HCT116 (cell line): ENCODE measurements at regions not wholly inside any gene's neighbourhood (a gene's known extent, or its start where the extent isn't known, plus 50 kb on each side); places are given as distances from the start of the nearest gene placed in this dataset.

Experiments
- ATAC-seq: fragments of 200-7000 bp; cut with Tn5 transposase; 2 replicates; pipeline ENCODE4 v1.9.1; 2020; ENCODE audit warnings: mild to moderate bottlenecking, moderate library complexity
- BruUV-seq: library from RNA; stranded (reverse); fragments of 400-500 nt; replicated peaks from 2 replicates; lab custom pipeline; 2021; lab: Mats Ljungman, UMichigan
- CTCF ChIA-PET: fragments of 300-600 bp; sonication (Branson Sonifier 250); formaldehyde crosslinking; loops from one replicate; lab custom pipeline; 2021; ENCODE audit warnings: antibody characterized with exemption; lab: Charles Lee
- POLR2A ChIA-PET: fragments of 300-600, 350-600 bp; sonication (Branson Sonifier 250); formaldehyde crosslinking; loops from one replicate; lab custom pipeline; 2021; ENCODE audit warnings: antibody characterized with exemption; lab: Charles Lee
- RAD21 ChIA-PET, 2 experiments: fragments of 300-600 bp; sonication (Branson Sonifier 250); formaldehyde crosslinking; loops; one replicate each; lab custom pipeline; 2023; ENCODE audit warnings: low total read pairs in 2 of 2; ENCODE audit not compliant: uncharacterized antibody in 2 of 2, unreplicated experiment in 2 of 2, low non-redundant PET in 1 of 2; lab: Charles Lee
- DNase-seq: peaks from one replicate; pipeline ENCODE4 v3.0.0-alpha.2; 2010; ENCODE audit warnings: low read depth, low spot score
- H2AFZ ChIP-seq: fragments of 200-600 bp; shearing (Covaris generic), sonication (generic); 2 replicates; pipeline ENCODE4 v1.6.1; 2017; ENCODE audit warnings: low read depth, mixed run types, mixed read lengths, antibody characterized with exemption, low read length; ENCODE audit not compliant: poor library complexity, severe bottlenecking
- H3K27ac ChIP-seq: 2 replicates; pipeline ENCODE4 v1.5.1; 2012; ENCODE audit warnings: low read depth, low read length
- H3K27me3 ChIP-seq: fragments of 200-600 bp; sonication (generic); 2 replicates; pipeline ENCODE4 v1.6.1; 2016; ENCODE audit warnings: mixed run types, low read length, mixed read lengths; ENCODE audit not compliant: insufficient read depth
- H3K36me3 ChIP-seq, 2 experiments: fragments of 200-500 bp in 1 of 2; fragments of 200-600 bp in 1 of 2; sonication (Bioruptor generic) in 1 of 2; sonication (generic) in 1 of 2; 2 replicates each; pipeline versions ENCODE4 v1.5.1 to v1.6.1; 2014 to 2016; ENCODE audit warnings: low read length in 2 of 2, inconsistent platforms in 1 of 2, mixed read lengths in 1 of 2, mixed run types in 1 of 2; ENCODE audit not compliant: insufficient read depth in 2 of 2, control insufficient read depth in 1 of 2
- H3K4me1 ChIP-seq, 2 experiments: fragments of 200-600 bp in 1 of 2; sonication (generic) in 1 of 2; 2 replicates each; pipeline versions ENCODE4 v1.5.1 to v1.6.1; 2012 to 2017; ENCODE audit warnings: low read length in 2 of 2, inconsistent platforms in 1 of 2, mild to moderate bottlenecking in 1 of 2, mixed read lengths in 1 of 2, mixed run types in 1 of 2, moderate library complexity in 1 of 2; ENCODE audit not compliant: insufficient read depth in 2 of 2, control insufficient read depth in 1 of 2
- H3K4me2 ChIP-seq: fragments of 200-600 bp; sonication (generic); 2 replicates; pipeline ENCODE4 v1.6.1; 2017; ENCODE audit warnings: mixed run types, low read length, mixed read lengths
- H3K4me3 ChIP-seq, 2 experiments: fragments of 200-600 bp in 1 of 2; sonication (generic) in 1 of 2; replicated peaks in 1 of 2; 2 replicates each; pipeline ENCODE4 v1.5.1; 2011 to 2016; ENCODE audit warnings: low read length in 2 of 2, control low read depth in 1 of 2, low read depth in 1 of 2, mild to moderate bottlenecking in 1 of 2, mixed read lengths in 1 of 2, mixed run types in 1 of 2
- H3K79me2 ChIP-seq: fragments of 200-600 bp; sonication (generic); 2 replicates; pipeline ENCODE4 v1.6.1; 2017; ENCODE audit warnings: mild to moderate bottlenecking, mixed run types, low read length, moderate library complexity, mixed read lengths; ENCODE audit not compliant: insufficient read depth
- H3K9ac ChIP-seq: fragments of 200-600 bp; sonication (generic); 2 replicates; pipeline ENCODE4 v1.6.1; 2016; ENCODE audit warnings: low read length, mixed read lengths
- H3K9me2 ChIP-seq: fragments of 200-600 bp; sonication (generic), shearing (Covaris generic); 2 replicates; pipeline ENCODE4 v1.6.1; 2017; ENCODE audit warnings: mixed run types, mild to moderate bottlenecking, moderate library complexity; ENCODE audit not compliant: insufficient read depth
- H3K9me3 ChIP-seq, 2 experiments: fragments of 200-500 bp in 1 of 2; fragments of 200-600 bp in 1 of 2; sonication (Bioruptor generic) in 1 of 2; sonication (generic) in 1 of 2; 2 replicates each; pipeline ENCODE4 v1.6.1; 2014 to 2017; ENCODE audit warnings: low read length in 2 of 2, mixed read lengths in 2 of 2, inconsistent platforms in 1 of 2, low read depth in 1 of 2, mild to moderate bottlenecking in 1 of 2, mixed run types in 1 of 2, moderate library complexity in 1 of 2; ENCODE audit not compliant: control insufficient read depth in 1 of 2, insufficient read depth in 1 of 2
- H4K20me1 ChIP-seq: fragments of 200-600 bp; sonication (generic), shearing (Covaris generic); 2 replicates; pipeline ENCODE4 v1.6.1; 2017; ENCODE audit warnings: mixed run types, mild to moderate bottlenecking, moderate library complexity; ENCODE audit not compliant: insufficient read depth
- CEBPB ChIP-seq: IDR thresholded peaks from 2 replicates; pipeline ENCODE4 v1.6.1; 2012; ENCODE audit warnings: low read depth
- CTCF ChIP-seq, 3 experiments: fragments of 200-600 bp in 1 of 3; sonication (generic) in 1 of 3; IDR thresholded peaks in 2 of 3; conservative IDR thresholded peaks in 1 of 3; 2 replicates each; pipeline ENCODE4 v1.5.1; 2012 to 2017; ENCODE audit warnings: low read depth in 2 of 3, low read length in 2 of 3, antibody characterized with exemption in 1 of 3, borderline replicate concordance in 1 of 3, control low read depth in 1 of 3, mild to moderate bottlenecking in 1 of 3, mixed read lengths in 1 of 3, mixed run types in 1 of 3, moderate library complexity in 1 of 3; ENCODE audit not compliant: insufficient read depth in 1 of 3
- EGR1 ChIP-seq: IDR thresholded peaks from 2 replicates; pipeline ENCODE4 v1.6.1; 2012; ENCODE audit warnings: low read depth
- EZH2 ChIP-seq: fragments of 200-600 bp; sonication (generic); IDR thresholded peaks from 2 replicates; pipeline ENCODE4 v1.6.1; 2017; ENCODE audit warnings: antibody characterized with exemption, mixed run types
- FOSL1 ChIP-seq: IDR thresholded peaks from 2 replicates; pipeline ENCODE4 v1.6.1; 2012; ENCODE audit warnings: low read depth
- JUND ChIP-seq: IDR thresholded peaks from 2 replicates; pipeline ENCODE4 v1.6.1; 2012
- MAX ChIP-seq: IDR thresholded peaks from 2 replicates; pipeline ENCODE4 v1.6.1; 2012
- POLR2A ChIP-seq: IDR thresholded peaks from 2 replicates; pipeline ENCODE4 v1.7.0; 2011; ENCODE audit warnings: borderline replicate concordance; ENCODE audit not compliant: insufficient read depth, insufficient read length; ENCODE audit errors: extremely low read depth
- REST ChIP-seq: IDR thresholded peaks from 2 replicates; pipeline ENCODE4 v1.6.1; 2012; ENCODE audit warnings: low read depth
- SP1 ChIP-seq: IDR thresholded peaks from 2 replicates; pipeline ENCODE4 v1.6.1; 2012; ENCODE audit warnings: low read depth
- ZBTB33 ChIP-seq: IDR thresholded peaks from 2 replicates; pipeline ENCODE4 v1.6.1; 2011; ENCODE audit warnings: mild to moderate bottlenecking, low read length, moderate library complexity; ENCODE audit not compliant: insufficient replicate concordance; ENCODE audit errors: extremely low read depth
- ZFX ChIP-seq: fragments of 450-650 bp; IDR thresholded peaks from 2 replicates; pipeline ENCODE4 v1.6.1; 2017
- intact Hi-C: fragments of 100-400 bp; cut with micrococcal nuclease; formaldehyde crosslinking; loops from 2 replicates; pipeline ENCODE4 v1.10.0; 2022

GRCh38 chr5:165859251-165859650 is 2353.8 kb downstream of the MAT2B start:
- H3K9me3 ChIP-seq, result peaks cover 5 to 26% of the 10 kb centered on the region in 2 experiments; a peak in 2 of 4 replicates
- H3K9me2 ChIP-seq, result no peaks in the 10 kb centered on the region
- no peak overlapping the region for H3K27ac ChIP-seq
- ChIA-PET POLR2A (no interaction called here), CTCF (no interaction called here), RAD21 (no interaction called here)
- no peak overlapping the region for H3K4me3 ChIP-seq
- H3K79me2 ChIP-seq, result no peaks in the 10 kb centered on the region
- H3K27me3 ChIP-seq, result no peaks in the 10 kb centered on the region
- H3K4me2 ChIP-seq, result no peak overlapping the region
- DNase-seq, result no peak
- H4K20me1 ChIP-seq, result no peaks in the 10 kb centered on the region; the same call in 1 of the 2 replicates
- BruUV-seq, result no TSS peak
- no peak overlapping the region for H3K9ac ChIP-seq
- no peaks in the 10 kb centered on the region for H3K36me3 ChIP-seq
- TF ChIP-seq REST, result no peak
- no peak for TF ChIP-seq CEBPB
- no peak for TF ChIP-seq MAX
- TF ChIP-seq SP1, result no peak
- TF ChIP-seq FOSL1, result no peak
- TF ChIP-seq EZH2, result no peak
- TF ChIP-seq EGR1, result no peak
- no peak for TF ChIP-seq JUND
- TF ChIP-seq ZFX, result no peak
- no peak for TF ChIP-seq CTCF (IDR thresholded peaks at IDR 0.05 in 2 of 3, conservative IDR thresholded peaks at IDR 0.05 in 1 of 3; ENCODE audit: borderline replicate concordance in 1 of 3, insufficient read depth in 1 of 3, low read depth in 2 of 3, low read length in 2 of 3)
- no peak for TF ChIP-seq ZBTB33
- no peak for TF ChIP-seq POLR2A
- TF ChIP-seq, all 23 proteins: peak for 0
- ATAC-seq, result no peak
- H3K4me1 ChIP-seq, result no peaks in the 10 kb centered on the region
- H2AFZ ChIP-seq, result no peak overlapping the region
- intact Hi-C loops, result no loop called here
